GM13976 (cell line): ENCODE measurements at regions not wholly inside any gene's neighbourhood (a gene's known extent, or its start where the extent isn't known, plus 50 kb on each side); places are given as distances from the start of the nearest gene placed in this dataset.

Experiments used
- DNase-seq: peaks from one replicate; pipeline ENCODE4 v3.0.0; 2012; ENCODE audit warnings: low spot score
- in situ Hi-C: fragments of 300-500 bp; cut with MboI; formaldehyde crosslinking; loops from one replicate; pipeline ENCODE4 v1.12.0; 2022; ENCODE audit warnings: low sequenced_read_pairs, mixed read lengths, inconsistent platforms; ENCODE audit not compliant: unreplicated experiment
- TF ChIP-seq, protein P1 (sequence below): IDR thresholded peaks from 2 replicates; pipeline ENCODE4 v1.5.1; 2012; ENCODE audit warnings: borderline replicate concordance, mild to moderate bottlenecking; ENCODE audit not compliant: insufficient read depth; ENCODE audit errors: extremely low read depth, missing control alignments, control extremely low read depth

DNA sequence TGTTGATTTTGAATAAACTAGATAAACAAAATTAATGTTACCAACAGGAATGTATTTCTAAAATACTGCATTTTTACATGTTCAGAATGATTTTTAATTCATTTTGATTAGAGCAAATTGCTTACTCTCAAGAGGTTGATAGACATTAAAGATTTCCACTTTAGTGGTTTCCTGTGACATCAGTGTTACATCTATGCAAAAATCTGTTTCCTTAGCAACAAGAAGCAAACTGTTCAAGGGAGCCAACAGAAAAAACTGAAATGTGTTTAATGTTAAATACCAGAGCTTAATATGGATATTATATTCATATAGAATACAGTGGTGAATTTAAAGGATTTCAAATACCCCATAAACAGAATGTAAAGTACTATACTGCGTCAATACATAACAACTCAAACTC lies 277.8 kb downstream of the GABRG1 start:
- in situ Hi-C loops = no loop called here
- TF ChIP-seq, protein P1, sequence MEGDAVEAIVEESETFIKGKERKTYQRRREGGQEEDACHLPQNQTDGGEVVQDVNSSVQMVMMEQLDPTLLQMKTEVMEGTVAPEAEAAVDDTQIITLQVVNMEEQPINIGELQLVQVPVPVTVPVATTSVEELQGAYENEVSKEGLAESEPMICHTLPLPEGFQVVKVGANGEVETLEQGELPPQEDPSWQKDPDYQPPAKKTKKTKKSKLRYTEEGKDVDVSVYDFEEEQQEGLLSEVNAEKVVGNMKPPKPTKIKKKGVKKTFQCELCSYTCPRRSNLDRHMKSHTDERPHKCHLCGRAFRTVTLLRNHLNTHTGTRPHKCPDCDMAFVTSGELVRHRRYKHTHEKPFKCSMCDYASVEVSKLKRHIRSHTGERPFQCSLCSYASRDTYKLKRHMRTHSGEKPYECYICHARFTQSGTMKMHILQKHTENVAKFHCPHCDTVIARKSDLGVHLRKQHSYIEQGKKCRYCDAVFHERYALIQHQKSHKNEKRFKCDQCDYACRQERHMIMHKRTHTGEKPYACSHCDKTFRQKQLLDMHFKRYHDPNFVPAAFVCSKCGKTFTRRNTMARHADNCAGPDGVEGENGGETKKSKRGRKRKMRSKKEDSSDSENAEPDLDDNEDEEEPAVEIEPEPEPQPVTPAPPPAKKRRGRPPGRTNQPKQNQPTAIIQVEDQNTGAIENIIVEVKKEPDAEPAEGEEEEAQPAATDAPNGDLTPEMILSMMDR = no peak
- no peak for DNase-seq

DNA sequence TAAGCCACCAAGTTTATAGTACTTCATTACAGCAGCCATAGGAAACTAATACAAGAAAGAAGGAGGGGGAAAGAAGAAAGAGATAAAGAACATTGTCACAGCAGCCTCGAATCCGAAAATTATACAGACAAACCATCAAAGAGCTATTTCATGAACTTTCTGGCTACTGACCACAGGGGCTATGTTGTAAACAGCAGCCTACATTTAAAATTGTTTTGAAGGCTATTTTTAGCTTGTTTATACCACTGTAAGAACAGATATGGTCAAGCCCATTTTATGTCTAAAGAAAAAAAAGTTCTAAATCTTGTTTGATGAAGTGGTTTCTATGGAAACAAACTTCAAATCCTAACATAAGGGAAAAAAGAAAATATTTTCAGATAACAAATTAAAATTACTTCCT lies 282.1 kb downstream of the GABRG1 start:
- TF ChIP-seq, protein P1 = no peak
- no peak for DNase-seq
- in situ Hi-C loops = no loop called here

DNA sequence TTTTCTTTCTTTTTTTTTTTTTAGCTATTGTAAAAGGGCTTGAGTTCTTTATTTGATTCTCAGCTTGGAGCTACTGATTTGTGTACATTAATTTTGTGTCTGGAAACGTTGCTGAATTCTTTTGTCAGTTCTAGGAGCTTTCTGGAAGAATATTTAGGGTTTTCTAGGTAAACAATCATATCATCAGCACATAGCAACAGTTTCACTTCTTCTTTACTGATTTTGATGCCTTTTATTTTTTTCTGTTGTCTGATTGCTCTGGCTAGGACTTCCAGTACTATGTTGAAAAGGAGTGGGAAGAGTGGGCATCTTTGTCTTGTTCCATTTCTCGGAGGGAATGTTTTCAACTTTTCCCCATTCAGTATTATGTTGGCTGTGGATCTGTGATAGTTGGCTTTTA lies 292.2 kb downstream of the GABRG1 start:
- TF ChIP-seq, protein P1 = no peak
- in situ Hi-C loops = no loop called here
- DNase-seq = no peak

DNA sequence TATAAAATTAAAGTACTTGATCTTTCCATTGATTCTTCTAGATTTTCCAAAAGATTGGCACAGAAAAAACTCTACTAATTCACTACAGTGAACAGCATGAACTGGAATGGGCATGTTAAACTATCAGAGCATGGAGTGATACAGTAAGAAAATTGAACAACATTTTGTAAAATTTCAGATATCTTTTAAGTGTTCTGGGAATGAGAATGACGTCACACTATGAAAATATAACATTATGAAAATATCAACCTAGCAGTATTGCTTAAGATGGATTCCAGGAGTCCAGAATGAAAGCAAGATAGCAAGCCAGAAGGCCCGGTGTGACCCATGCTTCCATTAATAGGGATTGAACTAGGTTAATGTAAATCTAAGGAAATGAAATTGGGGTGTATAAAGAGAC lies 319.9 kb downstream of the GABRG1 start:
- DNase-seq = no peak
- in situ Hi-C loops = no loop called here
- TF ChIP-seq, protein P1 = no peak

DNA sequence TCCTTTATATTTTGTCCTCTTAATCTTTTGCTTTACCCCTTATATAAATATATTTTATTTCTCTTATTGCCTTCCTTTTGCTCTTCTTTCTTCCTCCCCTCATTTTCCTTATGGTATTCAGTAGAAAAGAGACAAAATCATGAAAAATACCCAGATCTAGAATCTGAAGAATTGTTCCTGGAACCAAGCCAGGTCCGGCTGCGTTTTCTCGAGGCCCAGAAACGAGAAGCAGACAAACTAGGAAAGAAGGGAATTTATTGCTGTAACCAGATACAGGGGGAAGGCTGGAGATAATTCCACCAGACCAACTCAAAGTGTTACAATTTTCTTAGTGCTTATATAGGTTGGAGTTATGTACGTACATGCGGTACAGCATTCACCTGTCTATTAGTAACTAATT lies 328.7 kb downstream of the GABRG1 start:
- in situ Hi-C loops = no loop called here
- no peak for DNase-seq
- TF ChIP-seq, protein P1 = no peak

DNA sequence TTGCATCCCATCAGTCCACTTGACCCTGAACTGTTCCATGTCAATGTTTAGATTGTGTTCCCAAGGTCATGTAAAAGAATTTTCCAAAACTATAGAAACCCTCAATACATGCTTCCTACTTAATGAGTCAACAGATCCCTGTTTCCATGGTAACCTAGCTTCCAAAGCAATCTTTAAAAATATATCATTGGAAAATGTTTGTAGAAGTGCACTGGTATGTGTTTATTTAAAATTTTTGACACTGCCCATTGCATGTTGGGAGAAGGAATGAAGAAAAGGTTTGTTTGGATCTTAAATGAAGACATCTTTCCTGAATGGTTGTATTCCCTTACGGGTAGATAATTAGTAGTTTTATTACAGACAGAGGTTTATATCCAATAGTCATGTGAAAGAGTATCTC lies 345.3 kb downstream of the GABRG1 start:
- TF ChIP-seq, protein P1 = no peak
- in situ Hi-C loops = no loop called here
- no peak for DNase-seq

DNA sequence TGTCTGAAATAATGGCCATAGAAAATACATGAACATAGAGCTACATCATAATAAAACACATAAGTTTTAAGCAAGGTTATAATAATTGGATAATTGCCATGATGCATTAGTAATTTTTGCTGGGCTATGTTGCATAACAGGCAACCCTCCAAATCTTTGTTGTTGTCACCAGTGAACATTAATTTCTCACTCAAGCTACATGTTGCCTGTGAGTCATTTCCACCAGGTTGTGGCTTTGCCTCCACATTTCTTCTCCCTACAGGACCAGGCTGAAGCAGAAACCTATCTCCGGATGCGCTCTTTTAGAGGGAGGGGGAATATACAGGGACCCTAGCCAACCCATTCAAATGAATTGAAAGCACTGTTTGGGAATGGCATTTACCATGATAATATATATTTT lies 347.7 kb downstream of the GABRG1 start:
- TF ChIP-seq, protein P1 = no peak
- in situ Hi-C loops = no loop called here
- DNase-seq = no peak
